ENCODE measurements at regions not wholly inside any gene's neighbourhood (a gene's known extent, or its start where the extent isn't known, plus 50 kb on each side); places are given as distances from the start of the nearest gene placed in this dataset.
"Not testable (repeated sequence)": the region's sequence is repeated elsewhere in the genome, so short reads cannot be mapped to it uniquely, and the experiment has no call there.

- DNase-seq (ENCODE audit: low read depth), result no peak
Observed at GRCh38 chr7:68146983-68147382, 1150.3 kb downstream of the TYW1 start.

GRCh38 chr7:68147614-68148238 is 1151.1 kb downstream of the TYW1 start:
- DNase-seq (ENCODE audit: low read depth), result no peak

GRCh38 chr7:68148440-68148839 is 1151.8 kb downstream of the TYW1 start:
- no peak for DNase-seq (ENCODE audit: low read depth)

GRCh38 chr7:68152205-68152604 is 1155.6 kb downstream of the TYW1 start:
- DNase-seq (ENCODE audit: low read depth), result no peak

- DNase-seq (ENCODE audit: low read depth), result no peak
Observed at GRCh38 chr7:68155676-68156075, 1159.0 kb downstream of the TYW1 start.

GRCh38 chr7:68158686-68159295 is 1162.2 kb downstream of the TYW1 start:
- no peak for DNase-seq (ENCODE audit: low read depth)

- DNase-seq (ENCODE audit: low read depth), result no peak
Observed at GRCh38 chr7:68162712-68163111, 1166.1 kb downstream of the TYW1 start.

- DNase-seq (ENCODE audit: low read depth), result no peak
Observed at GRCh38 chr7:68166525-68166924, 1169.9 kb downstream of the TYW1 start.

GRCh38 chr7:68173513-68173912 is 1176.9 kb downstream of the TYW1 start:
- no peak for DNase-seq (ENCODE audit: low read depth)

- DNase-seq (ENCODE audit: low read depth), result peak; percentile 52
Observed at GRCh38 chr7:68176974-68177373, 1180.3 kb downstream of the TYW1 start.

- no peak for DNase-seq (ENCODE audit: low read depth)
Observed at GRCh38 chr7:68180761-68181160, 1184.1 kb downstream of the TYW1 start.

GRCh38 chr7:68183176-68183575 is 1186.5 kb downstream of the TYW1 start:
- no peak for DNase-seq (ENCODE audit: low read depth)

- DNase-seq (ENCODE audit: low read depth), result no peak
Observed at GRCh38 chr7:68185631-68186456, 1189.2 kb downstream of the TYW1 start.

- no peak for DNase-seq (ENCODE audit: low read depth)
Observed at GRCh38 chr7:68187532-68187931, 1190.9 kb downstream of the TYW1 start.

- DNase-seq (ENCODE audit: low read depth), result no peak
Observed at GRCh38 chr7:68192941-68193340, 1196.3 kb downstream of the TYW1 start.

- not testable (repeated sequence) for DNase-seq (ENCODE audit: low read depth)
Observed at GRCh38 chr7:68195642-68196041, 1199.0 kb downstream of the TYW1 start.

- no peak for DNase-seq (ENCODE audit: low read depth)
Observed at GRCh38 chr7:68200051-68200670, 1203.5 kb downstream of the TYW1 start.

GRCh38 chr7:68203251-68203650 is 1206.6 kb downstream of the TYW1 start:
- DNase-seq (ENCODE audit: low read depth), result no peak

GRCh38 chr7:68205826-68206225 is 1209.2 kb downstream of the TYW1 start:
- no peak for DNase-seq (ENCODE audit: low read depth)

GRCh38 chr7:68206946-68207485 is 1210.4 kb downstream of the TYW1 start:
- no peak for DNase-seq (ENCODE audit: low read depth)

- no peak for DNase-seq (ENCODE audit: low read depth)
Observed at GRCh38 chr7:68207676-68208075, 1211.0 kb downstream of the TYW1 start.

GRCh38 chr7:68209486-68209885 is 1212.9 kb downstream of the TYW1 start:
- DNase-seq (ENCODE audit: low read depth), result no peak

Data from HT1080 (cell line).